Neuronal stem cell (in vitro differentiated cells): ENCODE measurements at regions not wholly inside any gene's neighbourhood (a gene's known extent, or its start where the extent isn't known, plus 50 kb on each side); places are given as distances from the start of the nearest gene placed in this dataset.

ENCODE experiments used
- DNase-seq: peaks from one replicate; pipeline ENCODE4 v3.0.0-alpha.2; 2013; ENCODE audit warnings: low spot score
- H2AFZ ChIP-seq: one replicate; pipeline ENCODE4 v1.6.1; 2013; ENCODE audit warnings: mild to moderate bottlenecking, low read length, inconsistent platforms
- H2AK5ac ChIP-seq: 2 replicates; pipeline ENCODE4 v1.6.1; 2013; ENCODE audit warnings: low read depth, mild to moderate bottlenecking, inconsistent platforms, low read length, moderate library complexity, mixed read lengths
- H2BK120ac ChIP-seq: 2 replicates; pipeline ENCODE4 v1.6.1; 2013; ENCODE audit warnings: low read depth, mild to moderate bottlenecking, inconsistent platforms, low read length, moderate library complexity, mixed read lengths
- H2BK12ac ChIP-seq: one replicate; pipeline ENCODE4 v1.6.1; 2013; ENCODE audit warnings: low read length, inconsistent platforms
- H2BK15ac ChIP-seq: 2 replicates; pipeline ENCODE4 v1.6.1; 2013; ENCODE audit warnings: mild to moderate bottlenecking, low read length, inconsistent platforms, mixed read lengths
- H2BK5ac ChIP-seq: one replicate; pipeline ENCODE4 v1.6.1; 2013; ENCODE audit warnings: inconsistent platforms, mild to moderate bottlenecking, low read length, moderate library complexity
- H3K14ac ChIP-seq: one replicate; pipeline ENCODE4 v1.6.1; 2013; ENCODE audit warnings: low read length, inconsistent platforms
- H3K18ac ChIP-seq: 2 replicates; pipeline ENCODE4 v1.6.1; 2013; ENCODE audit warnings: low read length, inconsistent platforms
- H3K23ac ChIP-seq: 2 replicates; pipeline ENCODE4 v1.6.1; 2013; ENCODE audit warnings: low read depth, mild to moderate bottlenecking, mixed read lengths, low read length, inconsistent platforms; ENCODE audit not compliant: poor library complexity
- H3K27ac ChIP-seq: replicated peaks from 3 replicates; pipeline ENCODE4 v1.5.1; 2013; ENCODE audit warnings: low read length, inconsistent platforms
- H3K27me3 ChIP-seq, 3 experiments: 2 replicates each; pipeline ENCODE4 v1.6.1; 2013; ENCODE audit warnings: low read length in 3 of 3, mild to moderate bottlenecking in 2 of 3, inconsistent platforms in 1 of 3, low read depth in 1 of 3, mixed read lengths in 1 of 3, moderate library complexity in 1 of 3; ENCODE audit not compliant: control insufficient read depth in 3 of 3, insufficient read depth in 3 of 3
- H3K36me3 ChIP-seq, 2 donors: replicated peaks in 1 of 2; 2 replicates each; pipeline ENCODE4 v1.6.1; 2013; ENCODE audit warnings: low read length in 2 of 2; ENCODE audit not compliant: control insufficient read depth in 2 of 2, insufficient read depth in 2 of 2
- H3K4ac ChIP-seq: 2 replicates; pipeline ENCODE4 v1.6.1; 2013; ENCODE audit warnings: inconsistent platforms, mild to moderate bottlenecking, low read length, moderate library complexity
- H3K4me1 ChIP-seq, 2 donors: 1 replicate in 1 of 2; 2 replicates in 1 of 2; pipeline ENCODE4 v1.6.1; 2013; ENCODE audit warnings: low read length in 2 of 2, low read depth in 1 of 2; ENCODE audit not compliant: control insufficient read depth in 2 of 2, insufficient read depth in 1 of 2
- H3K4me2 ChIP-seq: one replicate; pipeline ENCODE4 v1.6.1; 2013; ENCODE audit warnings: mild to moderate bottlenecking, low read length, inconsistent platforms; ENCODE audit not compliant: insufficient read depth, poor library complexity, severe bottlenecking
- H3K4me3 ChIP-seq, 2 donors: 2 replicates each; pipeline ENCODE4 v1.5.1; 2013; ENCODE audit warnings: low read length in 2 of 2, mild to moderate bottlenecking in 2 of 2, inconsistent platforms in 1 of 2, moderate library complexity in 1 of 2
- H3K79me1 ChIP-seq: one replicate; pipeline ENCODE4 v1.6.1; 2013; ENCODE audit warnings: low read depth, mild to moderate bottlenecking, inconsistent platforms, low read length, moderate library complexity
- H3K9ac ChIP-seq: one replicate; pipeline ENCODE4 v1.6.1; 2013; ENCODE audit warnings: mild to moderate bottlenecking, low read depth, low read length, inconsistent platforms; ENCODE audit not compliant: poor library complexity
- H3K9me3 ChIP-seq, 2 donors: replicated peaks in 1 of 2; 2 replicates each; pipeline versions ENCODE3 to v1.6.1; 2013; ENCODE audit warnings: low read length in 2 of 2, mild to moderate bottlenecking in 2 of 2, inconsistent platforms in 1 of 2, low read depth in 1 of 2, mixed read lengths in 1 of 2, moderate library complexity in 1 of 2; ENCODE audit not compliant: control insufficient read depth in 2 of 2, insufficient read depth in 1 of 2
- H4K8ac ChIP-seq: one replicate; pipeline ENCODE4 v1.6.1; 2013; ENCODE audit warnings: low read depth, mild to moderate bottlenecking, inconsistent platforms, low read length, moderate library complexity
- H4K91ac ChIP-seq: one replicate; pipeline ENCODE4 v1.6.1; 2013; ENCODE audit warnings: low read length, low read depth, mild to moderate bottlenecking, inconsistent platforms; ENCODE audit not compliant: poor library complexity
- WGBS, 2 donors: extraction: QIAGEN DNeasy Blood & Tissue Kit; methylation state at CpG; one replicate each; pipeline ENCODE4 v1.1.7; 2013; ENCODE audit warnings: missing lambda C conversion rate in 2 of 2, mixed read lengths in 1 of 2; ENCODE audit not compliant: insufficient read length in 2 of 2, insufficient replicate concordance in 1 of 2; ENCODE audit errors: extremely low coverage in 2 of 2; 5-methylcytosine and 5-hydroxymethylcytosine counted together

- no peak overlapping the region for H3K18ac ChIP-seq
- no peak overlapping the region for H2AFZ ChIP-seq
- H3K9me3 ChIP-seq, result peaks cover 0 to 16% of the 10 kb centered on the region in 2 donors
- H2BK5ac ChIP-seq, result no peak overlapping the region
- H4K8ac ChIP-seq, result no peak overlapping the region
- no peak overlapping the region for H3K9ac ChIP-seq
- H2BK120ac ChIP-seq, result no peak overlapping the region
- H3K14ac ChIP-seq, result no peak overlapping the region
- H3K79me1 ChIP-seq, result peaks cover 2% of the 10 kb centered on the region
- no peak overlapping the region for H3K4ac ChIP-seq
- no peak overlapping the region for H3K23ac ChIP-seq
- no peaks in the 10 kb centered on the region for H3K36me3 ChIP-seq
- H3K27me3 ChIP-seq, result peaks cover 0 to 32% (median 0%) of the 10 kb centered on the region in 3 experiments
- peaks cover 8 to 9% of the 10 kb centered on the region in 2 donors for H3K4me1 ChIP-seq
- H4K91ac ChIP-seq, result no peak overlapping the region
- no peak overlapping the region for H3K27ac ChIP-seq
- H2BK12ac ChIP-seq, result no peak overlapping the region
- WGBS, 2 donors, result no CpG with 5 or more reads among the region's 3 CpGs
- no peak overlapping the region for H2AK5ac ChIP-seq
- H3K4me2 ChIP-seq, result no peak overlapping the region
- no peak overlapping the region for H3K4me3 ChIP-seq
- H2BK15ac ChIP-seq, result no peak overlapping the region
- peak; percentile 92 for DNase-seq
Measured at GRCh38 chr6:126143761-126144251, 157.5 kb downstream of the TRMT11 start.

- H3K4me1 ChIP-seq, result peaks cover 8 to 9% of the 10 kb centered on the region in 2 donors
- DNase-seq, result no peak
- H3K4ac ChIP-seq, result no peak overlapping the region
Measured at GRCh38 chr6:126145351-126145750, 159.0 kb downstream of the TRMT11 start.

GRCh38 chr6:126147291-126147815 lies 161.0 kb downstream of the TRMT11 start:
- no peak overlapping the region for H2BK5ac ChIP-seq
- no peak overlapping the region for H3K18ac ChIP-seq
- peaks cover 2% of the 10 kb centered on the region for H3K79me1 ChIP-seq
- H2AFZ ChIP-seq, result no peak overlapping the region
- H3K36me3 ChIP-seq, result no peaks in the 10 kb centered on the region
- H3K9ac ChIP-seq, result no peak overlapping the region
- H3K27me3 ChIP-seq, result peaks cover 0 to 21% (median 2%) of the 10 kb centered on the region in 3 experiments
- WGBS, 2 donors, result no CpG with 5 or more reads among the region's 4 CpGs
- no peak overlapping the region for H2BK120ac ChIP-seq
- H2AK5ac ChIP-seq, result no peak overlapping the region
- no peak for DNase-seq
- H3K4ac ChIP-seq, result no peak overlapping the region
- no peak overlapping the region for H4K91ac ChIP-seq
- no peak overlapping the region for H3K4me2 ChIP-seq
- no peak overlapping the region for H3K14ac ChIP-seq
- H4K8ac ChIP-seq, result no peak overlapping the region
- H3K27ac ChIP-seq, result no peak overlapping the region
- no peak overlapping the region for H2BK12ac ChIP-seq
- no peak overlapping the region for H3K4me3 ChIP-seq
- no peak overlapping the region for H2BK15ac ChIP-seq
- H3K9me3 ChIP-seq, result no peaks in the 10 kb centered on the region
- H3K4me1 ChIP-seq, result peaks cover 8 to 9% of the 10 kb centered on the region in 2 donors
- H3K23ac ChIP-seq, result no peak overlapping the region

More at GRCh38 chr6:126145351-126145750, 159.0 kb downstream of the TRMT11 start:
- Histone ChIP-seq H4K91ac (no peak overlapping the region), H2BK5ac (no peak overlapping the region), H2BK120ac (no peak overlapping the region), H2BK12ac (no peak overlapping the region), H3K9ac (no peak overlapping the region), H2BK15ac (no peak overlapping the region), H3K9me3 (peaks cover 0 to 5% of the 10 kb centered on the region in 2 donors), H3K4me2 (no peak overlapping the region), H3K4me3 (no peak overlapping the region), H3K14ac (no peak overlapping the region), H2AK5ac (no peak overlapping the region), H2AFZ (no peak overlapping the region), H3K23ac (no peak overlapping the region), H3K79me1 (peaks cover 2% of the 10 kb centered on the region), H3K27me3 (peaks cover 0 to 32% (median 0%) of the 10 kb centered on the region in 3 experiments), H3K27ac (no peak overlapping the region), H4K8ac (no peak overlapping the region), H3K18ac (no peak overlapping the region), H3K36me3 (no peaks in the 10 kb centered on the region)
- no CpG with 5 or more reads among the region's 6 CpGs for WGBS, 2 donors

GRCh38 chr6:126148853-126149252 lies 162.5 kb downstream of the TRMT11 start:
- Histone ChIP-seq H3K9ac (no peak overlapping the region), H4K8ac (no peak overlapping the region), H3K4me3 (no peak overlapping the region), H3K4me2 (no peak overlapping the region), H2BK5ac (no peak overlapping the region), H3K27me3 (peaks cover 0 to 14% (median 2%) of the 10 kb centered on the region in 3 experiments), H3K4me1 (peaks cover 9 to 11% of the 10 kb centered on the region in 2 donors), H2BK120ac (no peak overlapping the region), H3K14ac (no peak overlapping the region), H2AFZ (no peak overlapping the region), H3K18ac (no peak overlapping the region), H4K91ac (no peak overlapping the region), H3K79me1 (peaks cover 2% of the 10 kb centered on the region), H3K4ac (no peak overlapping the region), H2BK12ac (no peak overlapping the region), H2BK15ac (no peak overlapping the region), H3K27ac (no peak overlapping the region), H2AK5ac (no peak overlapping the region), H3K23ac (no peak overlapping the region), H3K9me3 (peaks cover 0 to 2% of the 10 kb centered on the region in 2 donors), H3K36me3 (no peaks in the 10 kb centered on the region)
- no CpG with 5 or more reads among the region's 1 CpG for WGBS, 2 donors
- no peak for DNase-seq
